ENCODE measurements at regions not wholly inside any gene's neighbourhood (a gene's known extent, or its start where the extent isn't known, plus 50 kb on each side); places are given as distances from the start of the nearest gene placed in this dataset.

GRCh38 chr2:147464737-147465357 is 380.0 kb upstream of the ACVR2A start:
- CTCF ChIA-PET = interaction anchor here (0.5 kb wide), 1 partner anchor 465 kb away, joined by 4 read pairs; no protein-coding TSS in a partner anchor
- no peak for TF ChIP-seq CTCF (conservative IDR thresholded peaks at IDR 0.05; ENCODE audit: low read depth, low read length)
- no peak for TF ChIP-seq EZH2 (IDR thresholded peaks at IDR 0.05; ENCODE audit: borderline replicate concordance, low read depth, low read length, poor library complexity, severe bottlenecking)
- intact Hi-C loops (cut with micrococcal nuclease; ENCODE audit: unreplicated experiment) = no loop called here
- H3K4me3 ChIP-seq (ENCODE audit: low read depth, low read length, poor library complexity, severe bottlenecking) = no peak overlapping the region
- BruUV-seq (replicated peaks) = no TSS peak
- no peak overlapping the region for H3K27ac ChIP-seq (ENCODE audit: low read depth, low read length, poor library complexity, severe bottlenecking)
- H3K9me3 ChIP-seq (ENCODE audit: low read depth, low read length, poor library complexity, severe bottlenecking) = no peaks in the 10 kb centered on the region
- DNase-seq (ENCODE audit: low spot score) = peak; percentile 19
- H3K27me3 ChIP-seq (replicated peaks; ENCODE audit: insufficient read depth, low read depth, low read length, poor library complexity) = no peaks in the 10 kb centered on the region
- POLR2A ChIA-PET (ENCODE audit: low non-redundant PET) = no interaction called here
- H3K4me1 ChIP-seq (ENCODE audit: insufficient read depth, low read length, poor library complexity, severe bottlenecking) = peaks cover 41% of the 10 kb centered on the region
- no peaks in the 10 kb centered on the region for H3K36me3 ChIP-seq (ENCODE audit: insufficient read depth, low read length, poor library complexity, severe bottlenecking)

GRCh38 chr2:147463881-147464520 is 380.8 kb upstream of the ACVR2A start:
- Histone ChIP-seq H3K27me3 (replicated peaks; ENCODE audit: insufficient read depth, low read depth, low read length, poor library complexity) (no peaks in the 10 kb centered on the region), H3K9me3 (ENCODE audit: low read depth, low read length, poor library complexity, severe bottlenecking) (no peaks in the 10 kb centered on the region), H3K36me3 (ENCODE audit: insufficient read depth, low read length, poor library complexity, severe bottlenecking) (no peaks in the 10 kb centered on the region), H3K4me3 (ENCODE audit: low read depth, low read length, poor library complexity, severe bottlenecking) (no peak overlapping the region), H3K27ac (ENCODE audit: low read depth, low read length, poor library complexity, severe bottlenecking) (no peak overlapping the region), H3K4me1 (ENCODE audit: insufficient read depth, low read length, poor library complexity, severe bottlenecking) (peaks cover 34% of the 10 kb centered on the region)
- ChIA-PET CTCF (no interaction called here), POLR2A (ENCODE audit: low non-redundant PET) (no interaction called here)
- no TSS peak for BruUV-seq (replicated peaks)
- DNase-seq (ENCODE audit: low spot score) = no peak
- intact Hi-C loops (cut with micrococcal nuclease; ENCODE audit: unreplicated experiment) = no loop called here
- no peak for TF ChIP-seq EZH2 (IDR thresholded peaks at IDR 0.05; ENCODE audit: borderline replicate concordance, low read depth, low read length, poor library complexity, severe bottlenecking)
- TF ChIP-seq CTCF (conservative IDR thresholded peaks at IDR 0.05; ENCODE audit: low read depth, low read length) = no peak

- Histone ChIP-seq H3K9me3 (ENCODE audit: low read depth, low read length, poor library complexity, severe bottlenecking) (no peaks in the 10 kb centered on the region), H3K27me3 (replicated peaks; ENCODE audit: insufficient read depth, low read depth, low read length, poor library complexity) (no peaks in the 10 kb centered on the region), H3K4me3 (ENCODE audit: low read depth, low read length, poor library complexity, severe bottlenecking) (no peak overlapping the region), H3K4me1 (ENCODE audit: insufficient read depth, low read length, poor library complexity, severe bottlenecking) (peaks cover 21% of the 10 kb centered on the region), H3K27ac (ENCODE audit: low read depth, low read length, poor library complexity, severe bottlenecking) (no peak overlapping the region), H3K36me3 (ENCODE audit: insufficient read depth, low read length, poor library complexity, severe bottlenecking) (no peaks in the 10 kb centered on the region)
- ChIA-PET CTCF (no interaction called here), POLR2A (ENCODE audit: low non-redundant PET) (no interaction called here)
- TF ChIP-seq CTCF (conservative IDR thresholded peaks at IDR 0.05; ENCODE audit: low read depth, low read length) (no peak), EZH2 (IDR thresholded peaks at IDR 0.05; ENCODE audit: borderline replicate concordance, low read depth, low read length, poor library complexity, severe bottlenecking) (no peak)
- no TSS peak for BruUV-seq (replicated peaks)
- intact Hi-C loops (cut with micrococcal nuclease; ENCODE audit: unreplicated experiment) = no loop called here
- DNase-seq (ENCODE audit: low spot score) = peak; percentile 55
Observed at GRCh38 chr2:147460155-147460554, 384.7 kb upstream of the ACVR2A start.
